ENCODE measurements at regions not wholly inside any gene's neighbourhood (a gene's known extent, or its start where the extent isn't known, plus 50 kb on each side); places are given as distances from the start of the nearest gene placed in this dataset.
A peak's percentile ranks its signal among the peaks of the same experiment; 100 is the strongest.
"Not testable (repeated sequence)": the region's sequence is repeated elsewhere in the genome, so short reads cannot be mapped to it uniquely, and the experiment has no call there.

DNA sequence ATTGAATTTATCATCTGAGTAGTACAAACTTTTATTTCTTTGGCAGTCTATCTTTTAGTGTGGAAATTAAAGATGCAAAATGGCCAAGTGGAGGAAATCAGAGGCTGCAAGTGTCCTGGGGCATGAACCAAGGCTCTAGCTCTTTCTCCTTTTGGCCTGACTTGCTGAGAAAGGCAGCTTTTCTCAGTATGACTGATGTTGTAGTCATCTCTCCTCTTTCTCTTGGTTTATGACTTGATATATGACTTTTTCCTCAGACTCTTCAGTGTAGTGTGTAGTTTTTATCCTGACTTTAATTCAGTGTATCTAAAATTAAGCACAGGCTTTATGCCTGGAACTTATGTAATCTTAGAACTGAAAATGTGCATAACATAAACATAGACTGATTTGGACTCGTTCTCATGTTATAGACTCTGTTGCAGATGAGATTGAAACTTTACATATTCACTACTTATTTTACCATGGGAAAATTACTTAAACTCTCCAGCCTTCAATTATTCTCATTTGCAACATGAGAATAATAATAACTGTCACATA is 65.7 kb downstream of the SLITRK5 start:
- DNase-seq, result no peak

GRCh38 chr13:87754097-87754496 is 82.9 kb downstream of the SLITRK5 start:
- no peak for DNase-seq

- no peak for DNase-seq
Observed at GRCh38 chr13:87769445-87769844, 98.3 kb downstream of the SLITRK5 start.

GRCh38 chr13:87777387-87777786 is 106.2 kb downstream of the SLITRK5 start:
- DNase-seq, result peak; percentile 77

GRCh38 chr13:87778128-87778527 is 107.0 kb downstream of the SLITRK5 start:
- DNase-seq, result no peak

DNA sequence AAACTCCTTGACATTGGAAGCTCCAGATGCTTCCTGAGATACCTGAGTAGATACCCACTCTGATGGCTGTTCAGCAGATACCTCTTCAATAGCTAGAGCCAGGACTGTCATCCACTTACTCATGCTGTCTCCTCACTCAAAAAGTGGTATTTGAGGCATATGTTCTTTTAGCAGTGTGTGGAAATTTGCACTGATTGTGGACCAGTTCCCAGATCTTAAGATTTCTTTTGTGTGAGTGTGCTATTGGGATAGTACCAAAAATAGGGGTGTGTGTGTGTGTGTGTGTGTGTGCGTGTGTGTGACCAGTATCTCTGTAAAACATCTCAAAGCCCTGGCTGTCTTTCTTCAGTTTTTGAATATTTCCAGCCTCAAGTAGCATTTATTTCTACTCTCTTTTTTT is 108.3 kb downstream of the SLITRK5 start:
- DNase-seq, result no peak

DNA sequence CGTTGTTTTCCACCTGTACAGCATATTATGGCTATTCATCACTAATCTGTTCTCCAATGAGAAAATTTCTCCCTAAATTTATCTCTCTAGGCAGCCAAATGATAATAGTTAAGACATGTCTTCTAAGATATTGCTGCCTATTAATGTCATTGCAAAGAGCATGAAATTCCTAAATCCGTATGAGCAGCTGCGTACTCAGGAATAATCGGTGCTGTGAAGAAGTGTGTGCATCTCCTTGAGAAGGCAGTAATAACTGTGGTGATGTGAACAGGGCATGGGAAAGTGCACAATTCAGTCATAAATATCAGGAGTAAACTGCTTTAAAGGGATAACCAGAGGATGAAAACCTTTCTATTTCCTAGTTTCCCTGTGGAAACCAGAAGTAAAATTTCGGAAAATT is 112.2 kb downstream of the SLITRK5 start:
- DNase-seq, result no peak

GRCh38 chr13:87788363-87788762 is 117.2 kb downstream of the SLITRK5 start:
- no peak for DNase-seq

- DNase-seq, result peak; percentile 5
Observed at GRCh38 chr13:87792878-87793277, 121.7 kb downstream of the SLITRK5 start.

DNA sequence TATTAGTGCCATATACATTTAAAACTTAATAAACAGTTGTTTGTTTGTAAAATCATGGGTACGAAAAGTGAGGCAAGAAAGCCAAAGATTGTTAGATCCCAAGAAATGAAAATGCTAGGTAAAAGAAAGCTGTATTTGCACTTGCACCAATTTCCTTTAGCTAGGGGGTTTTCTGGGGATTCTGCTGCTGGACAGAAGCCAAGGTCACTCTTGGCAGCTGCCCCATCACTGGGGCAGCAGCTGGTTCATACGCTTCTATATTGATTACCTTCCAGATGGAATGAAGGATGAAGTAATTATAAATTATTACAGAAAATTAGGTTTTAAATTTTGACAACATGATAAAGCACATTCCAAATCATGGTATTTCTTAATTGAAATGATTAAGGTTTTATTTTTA is 127.4 kb downstream of the SLITRK5 start:
- DNase-seq, result peak; percentile 78

DNA sequence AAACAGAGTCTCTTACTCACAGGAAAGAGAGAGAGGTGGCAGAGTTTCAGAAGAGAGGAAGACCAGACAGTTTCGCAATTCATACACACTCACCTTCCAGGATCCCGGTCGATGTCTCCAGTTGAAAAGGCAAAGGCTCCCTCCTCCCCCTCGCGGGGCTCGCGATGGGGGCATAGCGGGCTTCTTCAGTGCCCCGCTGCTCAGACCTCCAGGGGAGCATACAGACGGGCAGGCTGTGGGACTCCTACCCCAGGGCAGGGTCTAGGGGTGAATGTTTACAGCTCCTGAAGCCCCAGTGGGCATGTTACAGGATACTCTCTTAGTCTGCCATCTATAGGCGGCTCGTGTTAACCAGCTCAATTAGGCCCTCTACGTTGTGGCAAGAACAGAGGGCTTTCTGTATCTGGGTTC is 139.2 kb downstream of the SLITRK5 start:
- peak; percentile 85 for DNase-seq

GRCh38 chr13:87810920-87811344 is 139.8 kb downstream of the SLITRK5 start:
- DNase-seq, result peak; percentile 81

DNA sequence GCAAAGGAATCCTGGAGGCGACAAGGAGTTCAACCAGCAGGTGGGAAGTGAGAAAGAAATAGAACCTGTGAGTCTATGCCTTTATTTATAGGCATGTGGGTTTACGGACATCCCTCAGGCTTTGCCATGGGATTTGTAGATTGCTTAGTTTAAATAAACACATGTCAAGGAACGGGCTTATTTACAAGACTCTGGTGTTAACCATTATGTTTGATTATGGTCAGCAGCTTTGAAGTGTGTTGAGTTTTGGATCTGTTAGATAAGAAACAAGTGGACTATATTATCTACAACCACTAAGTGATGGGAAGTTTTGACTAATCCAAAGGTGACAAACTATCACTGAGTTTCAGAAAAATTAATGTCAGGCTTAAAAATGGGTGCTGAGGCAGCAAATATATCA is 143.2 kb downstream of the SLITRK5 start:
- DNase-seq, result no peak

GRCh38 chr13:87820241-87820640 is 149.1 kb downstream of the SLITRK5 start:
- no peak for DNase-seq

DNA sequence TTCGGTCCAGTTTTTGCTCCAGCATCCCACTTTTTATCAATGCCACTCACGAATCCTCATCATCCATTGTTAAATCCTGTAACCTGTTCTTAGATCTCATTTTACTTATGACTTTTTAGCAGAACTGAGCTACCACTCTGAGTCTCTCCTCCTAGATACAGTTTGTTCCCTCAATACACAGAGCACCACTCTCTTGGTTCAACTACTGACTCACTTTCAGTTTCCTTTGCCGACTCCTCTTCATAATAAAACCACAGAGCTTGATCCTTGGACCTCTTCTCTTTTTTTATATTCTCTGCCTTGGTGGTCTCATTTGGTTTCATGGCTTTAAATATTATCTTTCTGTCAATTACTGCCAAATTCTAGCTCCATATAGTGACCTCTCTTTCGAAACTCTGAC is 150.3 kb downstream of the SLITRK5 start:
- no peak for DNase-seq

GRCh38 chr13:87826301-87826700 is 155.1 kb downstream of the SLITRK5 start:
- not testable (repeated sequence) for DNase-seq

- no peak for DNase-seq
Observed at GRCh38 chr13:87827479-87827878, 156.3 kb downstream of the SLITRK5 start.

GRCh38 chr13:87837522-87837921 is 166.4 kb downstream of the SLITRK5 start:
- DNase-seq, result no peak

DNA sequence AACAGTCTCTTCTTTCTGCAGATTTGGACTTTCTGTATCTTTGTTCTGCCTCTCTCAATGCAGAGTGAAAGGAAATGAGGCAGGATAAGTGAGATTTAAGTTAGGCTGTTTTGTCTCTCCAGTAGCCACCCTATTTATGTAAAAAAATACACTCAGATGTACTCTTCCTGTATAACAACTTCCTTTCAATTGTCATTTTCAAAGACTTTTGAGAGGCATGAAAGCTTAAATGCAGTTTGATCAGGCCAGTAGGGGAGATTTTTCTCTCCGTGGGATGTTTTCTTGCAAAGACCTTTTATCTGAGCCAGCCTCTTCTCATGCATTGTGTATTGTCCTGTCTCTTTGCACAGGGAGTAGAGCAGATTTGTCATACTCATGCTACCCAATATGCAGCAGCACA is 166.8 kb downstream of the SLITRK5 start:
- no peak for DNase-seq

- no peak for DNase-seq
Observed at GRCh38 chr13:87851410-87851809, 180.2 kb downstream of the SLITRK5 start.

DNA sequence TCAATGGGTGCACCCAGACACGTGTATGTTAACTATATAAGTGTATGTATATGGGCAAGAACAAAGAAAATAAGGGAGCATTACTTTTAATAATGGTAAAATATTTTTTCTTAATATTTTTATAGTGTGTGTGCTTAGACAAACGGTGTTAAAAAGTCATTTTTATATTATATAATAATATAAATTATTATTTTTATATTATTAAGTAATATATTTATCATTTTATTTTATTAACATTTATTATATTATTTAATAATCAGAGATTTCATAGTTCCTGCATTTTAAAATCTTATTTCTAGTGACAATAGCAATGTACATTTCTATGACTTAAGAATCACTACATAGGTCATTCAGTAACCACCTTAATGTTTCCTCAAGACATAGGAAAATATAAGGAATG is 184.4 kb downstream of the SLITRK5 start:
- DNase-seq, result no peak

DNA sequence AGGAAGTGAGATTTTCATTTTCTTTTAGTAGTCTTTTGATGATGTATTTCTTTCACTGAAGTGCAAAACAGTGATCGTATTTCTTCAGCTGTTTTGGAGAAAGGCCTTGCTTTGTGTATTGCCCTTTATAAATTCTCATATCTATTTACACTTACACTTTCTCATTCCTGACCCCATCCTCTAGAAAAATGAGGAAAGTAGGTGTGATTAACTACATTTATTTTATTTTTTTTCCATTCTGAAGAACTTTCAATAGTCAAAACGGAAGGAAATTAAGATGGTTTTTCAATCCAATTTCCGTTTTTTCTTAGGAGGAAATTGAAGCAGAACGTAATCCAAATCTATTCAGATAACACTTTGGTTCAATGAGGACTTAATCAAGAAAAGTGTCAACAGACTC is 188.1 kb downstream of the SLITRK5 start:
- no peak for DNase-seq

DNA sequence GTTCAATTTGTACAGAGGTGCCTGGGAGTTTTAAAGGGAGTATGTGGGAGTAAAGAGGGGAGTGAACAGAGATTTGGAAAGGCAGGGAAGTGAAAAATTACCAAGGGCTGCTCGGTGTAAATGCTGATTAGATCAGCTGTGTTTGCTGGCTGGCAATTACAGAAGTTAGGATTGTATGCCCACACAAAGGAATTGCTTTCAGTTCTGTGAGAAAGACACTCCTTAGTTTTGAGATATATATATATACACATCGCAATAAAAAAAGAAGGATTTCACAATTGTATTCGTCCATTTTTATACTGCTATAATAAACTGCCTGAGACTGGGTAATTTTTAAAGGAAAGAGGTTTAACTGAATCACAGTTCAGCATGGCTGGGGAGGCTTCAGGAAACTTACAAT is 196.3 kb downstream of the SLITRK5 start:
- DNase-seq, result no peak

- DNase-seq, result no peak
Observed at GRCh38 chr13:87868731-87869130, 197.6 kb downstream of the SLITRK5 start.

DNA sequence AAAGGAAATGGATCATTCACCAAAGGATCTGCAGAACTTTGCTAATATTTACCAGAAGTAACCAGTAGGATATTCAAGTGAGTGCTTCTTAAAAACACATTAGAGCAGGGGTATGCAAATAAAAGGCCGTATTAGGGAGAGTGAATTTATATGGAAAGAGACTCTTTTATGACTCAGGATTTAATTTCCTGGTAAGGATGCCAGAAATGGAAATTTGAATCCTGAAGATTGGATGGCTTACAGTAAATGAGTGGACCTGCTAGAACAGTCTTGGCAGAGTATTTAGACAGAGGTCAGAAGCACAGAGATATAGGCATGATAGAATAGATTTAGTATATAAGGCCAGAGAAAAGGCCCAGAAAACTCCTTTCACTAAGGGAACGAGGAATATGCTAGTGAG is 201.6 kb downstream of the SLITRK5 start:
- DNase-seq, result no peak

- DNase-seq, result no peak
Observed at GRCh38 chr13:87877477-87877876, 206.3 kb downstream of the SLITRK5 start.

Data from NCI-H146 (cell line).